Psoas muscle (tissue), 7 donors: ENCODE measurements at regions not wholly inside any gene's neighbourhood (a gene's known extent, or its start where the extent isn't known, plus 50 kb on each side); places are given as distances from the start of the nearest gene placed in this dataset.
"Not testable (repeated sequence)": the region's sequence is repeated elsewhere in the genome, so short reads cannot be mapped to it uniquely, and the experiment has no call there.

ENCODE experiments used
- ATAC-seq, 4 donors: fragments of 200-7000 bp; cut with Tn5 transposase; one replicate each; pipeline ENCODE4 v1.9.1; 2020; ENCODE audit warnings: moderate library complexity in 3 of 4, mild to moderate bottlenecking in 2 of 4
- DNase-seq, 2 donors: peaks; one replicate each; pipeline ENCODE4 v3.0.0-alpha.2; 2020
- H3K27ac ChIP-seq: fragments of 200-600 bp; one replicate; pipeline ENCODE4 v1.8.0; 2022
- H3K27me3 ChIP-seq, 3 donors: fragments of 200-600 bp in 1 of 3; one replicate each; pipeline versions ENCODE4 v1.6.1 to v1.8.0; 2013 to 2022; ENCODE audit warnings: low read length in 2 of 3, mild to moderate bottlenecking in 2 of 3, moderate library complexity in 1 of 3; ENCODE audit not compliant: insufficient read depth in 3 of 3
- H3K36me3 ChIP-seq, 2 donors: fragments of 200-600 bp in 1 of 2; one replicate each; pipeline versions ENCODE4 v1.6.1 to v1.8.0; 2013 to 2022; ENCODE audit warnings: low read depth in 1 of 2, mild to moderate bottlenecking in 1 of 2, moderate library complexity in 1 of 2; ENCODE audit not compliant: insufficient read depth in 1 of 2
- H3K4me1 ChIP-seq: fragments of 200-600 bp; one replicate; pipeline ENCODE4 v1.8.0; 2022
- H3K4me3 ChIP-seq: fragments of 200-600 bp; one replicate; pipeline ENCODE4 v1.8.0; 2022; ENCODE audit warnings: mild to moderate bottlenecking
- H3K9me3 ChIP-seq: fragments of 200-600 bp; one replicate; pipeline ENCODE4 v1.8.0; 2022
- CTCF ChIP-seq: fragments of 200-600 bp; IDR thresholded peaks from one replicate; pipeline ENCODE4 v1.8.0; 2022; ENCODE audit warnings: antibody characterized with exemption
- WGBS, 3 donors: extraction: QIAGEN DNeasy Blood & Tissue Kit; methylation state at CpG; one replicate each; pipeline versions ENCODE4 v1.1.6 to v1.1.7; 2013; 5-methylcytosine and 5-hydroxymethylcytosine counted together
- intact Hi-C, 2 donors: fragments of 100-400 bp; cut with DNase I; formaldehyde crosslinking; loops; one replicate each; pipeline versions ENCODE4 v1.11.0 to v1.14.2; 2022
- donor health status: healthy with polysubstance abuse.
- donor health status: DM: no; HTN: no; CAD: no; lungs with moderate emphysema.
- donor health status: Bipolar disorder and iron deficiency.
- donor health status: healthy.
- donor health status: DM: yes; HTN: yes; CAD: no.
- donor health status: DM: no; HTN: no; CAD: no.
- donor health status: DM: yes; HTN: yes; CAD: no.

GRCh38 chr7:46754140-46754720, 827.7 kb downstream of the TNS3 start:
- H3K36me3 ChIP-seq = no peaks in the 10 kb centered on the region
- H3K27ac ChIP-seq = no peak overlapping the region
- 81 to 86% (median 82%) methylated on average over 2 of the region's 2 CpGs for WGBS, 3 donors
- intact Hi-C loops = no loop called here
- no peaks in the 10 kb centered on the region for H3K9me3 ChIP-seq
- no peaks in the 10 kb centered on the region for H3K4me1 ChIP-seq
- H3K27me3 ChIP-seq = no peaks in the 10 kb centered on the region
- no peak for ATAC-seq
- no peak for TF ChIP-seq CTCF
- no peak overlapping the region for H3K4me3 ChIP-seq
- DNase-seq = no peak

- no peaks in the 10 kb centered on the region for H3K4me1 ChIP-seq
- no peak for TF ChIP-seq CTCF
- no peaks in the 10 kb centered on the region for H3K36me3 ChIP-seq
- ATAC-seq = no peak
- H3K27me3 ChIP-seq = no peaks in the 10 kb centered on the region
- H3K9me3 ChIP-seq = no peaks in the 10 kb centered on the region
- no peak overlapping the region for H3K27ac ChIP-seq
- H3K4me3 ChIP-seq = no peak overlapping the region
- 39 to 69% (median 46%) methylated on average over 2 of the region's 2 CpGs for WGBS, 3 donors
- intact Hi-C loops = no loop called here
- DNase-seq = no peak
Observed at GRCh38 chr7:46753662-46754061, 828.2 kb downstream of the TNS3 start.

DNA sequence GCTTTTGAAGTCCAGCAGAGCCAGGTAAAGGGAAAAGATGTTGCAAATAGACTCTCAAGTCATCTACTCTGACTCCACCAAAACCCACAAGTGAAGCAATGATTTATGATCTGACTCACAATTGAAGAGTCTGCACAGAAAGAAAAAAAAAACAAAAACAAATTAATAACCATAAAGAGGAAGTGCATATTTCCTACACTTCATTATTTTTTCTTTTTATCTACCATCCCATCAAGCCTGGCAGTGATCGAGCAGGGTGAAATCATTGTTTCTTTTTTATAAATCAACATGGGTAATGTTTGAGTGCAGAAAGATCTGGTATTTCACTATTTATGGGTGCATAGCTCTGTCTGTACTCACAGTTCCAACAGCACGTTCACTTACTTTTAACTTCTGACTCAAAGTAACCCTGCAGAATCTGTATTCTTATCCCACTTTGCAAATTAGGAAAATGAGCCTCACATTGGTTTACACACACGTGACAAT, 829.0 kb downstream of the TNS3 start:
- no peak for ATAC-seq
- 28 to 59% (median 52%) methylated on average over 3 of the region's 3 CpGs for WGBS, 3 donors
- no peaks in the 10 kb centered on the region for H3K36me3 ChIP-seq
- no peak overlapping the region for H3K27ac ChIP-seq
- DNase-seq = no peak
- intact Hi-C loops = no loop called here
- H3K27me3 ChIP-seq = no peaks in the 10 kb centered on the region
- no peak for TF ChIP-seq CTCF
- no peak overlapping the region for H3K4me3 ChIP-seq
- H3K9me3 ChIP-seq = no peaks in the 10 kb centered on the region
- no peaks in the 10 kb centered on the region for H3K4me1 ChIP-seq

- WGBS, 3 donors = 89 to 93% (median 92%) methylated on average over 11 of the region's 11 CpGs
- H3K4me1 ChIP-seq, H3K27me3 ChIP-seq, H3K4me3 ChIP-seq, DNase-seq, ATAC-seq, intact Hi-C loops, H3K9me3 ChIP-seq, H3K36me3 ChIP-seq, H3K27ac ChIP-seq: not testable (repeated sequence)
Observed at GRCh38 chr7:46751927-46752723, 829.8 kb downstream of the TNS3 start.

DNA sequence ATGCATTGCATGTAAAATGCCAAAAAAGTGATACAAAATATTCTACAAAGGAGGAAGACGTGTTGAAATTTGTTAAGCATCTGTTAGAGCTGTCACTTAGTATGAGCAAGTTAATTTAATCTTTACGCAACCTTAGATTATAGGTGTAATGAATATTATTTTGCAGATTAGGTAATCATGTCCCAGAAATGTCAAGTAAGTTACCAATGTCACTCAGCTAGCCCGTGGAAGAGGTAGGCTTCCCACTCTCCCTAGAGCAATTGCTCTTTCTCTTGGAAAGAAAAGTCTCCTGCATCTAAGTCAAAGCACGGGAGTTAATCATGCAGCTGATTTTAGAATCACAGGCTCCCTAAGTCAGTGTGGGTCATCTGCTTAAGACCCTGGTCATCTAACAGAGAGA, 830.4 kb upstream of the IGFBP3 start:
- Histone ChIP-seq H3K4me1 (no peaks in the 10 kb centered on the region), H3K9me3 (no peaks in the 10 kb centered on the region), H3K27ac (no peak overlapping the region), H3K36me3 (no peaks in the 10 kb centered on the region), H3K4me3 (no peak overlapping the region), H3K27me3 (no peaks in the 10 kb centered on the region)
- intact Hi-C loops = no loop called here
- DNase-seq (no peak), ATAC-seq (no peak)
- 88 to 95% (median 94%) methylated on average over 4 of the region's 4 CpGs for WGBS, 3 donors
- TF ChIP-seq CTCF = no peak
